Activated naive CD4-positive, alpha-beta T cell treated with anti-CD3 and anti-CD28 coated beads, Interleukin-2, amount 10 ng/mL, durations not matched to agents 7 days and 5 days (primary cell): ENCODE measurements at regions not wholly inside any gene's neighbourhood (a gene's known extent, or its start where the extent isn't known, plus 50 kb on each side); places are given as distances from the start of the nearest gene placed in this dataset.

Experiments
- CTCF ChIA-PET: fragments of 350-600 bp; sonication (Branson Sonifier 250); formaldehyde crosslinking; loops from one replicate; lab custom pipeline; 2021; ENCODE audit warnings: antibody characterized with exemption; lab: Charles Lee
- DNase-seq: peaks from one replicate; pipeline ENCODE4 v3.0.0-alpha.2; 2020
- H3K27ac Mint-ChIP-seq: one replicate; pipeline ENCODE4 v1.8.0; 2021; ENCODE audit warnings: mild to moderate bottlenecking, moderate library complexity, mixed read lengths
- H3K27me3 Mint-ChIP-seq: one replicate; pipeline ENCODE4 v1.8.0; 2021; ENCODE audit warnings: mild to moderate bottlenecking, mixed read lengths
- H3K36me3 Mint-ChIP-seq: one replicate; pipeline ENCODE4 v1.8.0; 2021; ENCODE audit warnings: mixed read lengths
- H3K4me1 Mint-ChIP-seq: one replicate; pipeline ENCODE4 v1.8.0; 2021; ENCODE audit warnings: mixed read lengths
- H3K4me3 Mint-ChIP-seq: one replicate; pipeline ENCODE4 v1.8.0; 2021; ENCODE audit warnings: mild to moderate bottlenecking, moderate library complexity, mixed read lengths
- H3K9me3 Mint-ChIP-seq: one replicate; pipeline ENCODE4 v1.8.0; 2021; ENCODE audit warnings: mixed read lengths

DNA sequence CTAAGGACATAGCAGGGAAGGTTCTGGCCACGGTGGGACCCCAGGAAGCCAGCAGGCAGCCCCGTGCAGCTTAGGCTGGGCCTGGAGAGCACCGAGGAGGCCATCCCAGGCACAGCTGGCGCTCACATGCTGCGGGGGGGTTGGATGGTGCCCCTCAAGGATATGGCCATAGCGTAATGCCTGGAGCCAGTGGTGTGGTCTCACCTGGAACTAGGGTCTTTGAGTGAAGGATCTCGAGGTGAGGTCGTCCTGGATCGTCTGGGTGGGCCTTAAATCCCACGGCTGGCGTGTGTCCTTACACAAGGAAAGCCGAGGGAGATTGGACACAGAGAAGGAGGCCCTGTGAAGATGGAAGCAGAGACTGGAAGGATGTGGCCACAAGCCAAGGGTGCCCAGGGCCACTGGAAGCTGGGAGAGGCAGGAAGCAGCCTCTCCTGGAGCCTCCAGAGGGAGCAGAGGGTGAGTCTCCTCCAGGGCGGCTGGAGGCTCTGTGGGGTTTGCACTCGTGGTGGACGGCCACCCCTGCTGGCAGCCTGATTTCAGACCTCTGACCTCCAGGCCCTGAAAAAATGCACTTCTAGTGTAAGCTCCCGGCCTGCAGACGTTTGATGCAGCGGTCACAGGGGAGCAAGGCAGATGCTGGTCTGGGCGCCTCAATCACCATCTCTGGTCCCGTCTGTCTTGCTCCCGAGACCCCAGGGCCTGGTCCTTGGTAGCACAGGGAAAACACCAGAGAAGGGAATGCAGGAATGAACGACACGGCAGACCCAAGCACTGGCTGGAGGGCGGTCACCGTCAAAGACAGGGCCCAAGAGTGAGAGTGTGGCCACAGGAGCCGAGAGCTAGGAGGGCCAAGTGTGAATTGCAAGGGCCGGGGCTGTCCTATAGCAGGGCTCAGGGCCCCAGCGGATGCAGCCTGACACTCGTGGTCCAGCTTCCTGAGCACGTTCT lies 218.6 kb downstream of the KIF26A start:
- Mint-ChIP-seq H3K27ac (no peak overlapping the region), H3K4me1 (no peaks in the 10 kb centered on the region), H3K27me3 (peaks cover 14% of the 10 kb centered on the region), H3K36me3 (no peaks in the 10 kb centered on the region), H3K4me3 (no peak overlapping the region), H3K9me3 (no peaks in the 10 kb centered on the region)
- DNase-seq: peak; percentile 14
- CTCF ChIA-PET: no interaction called here

- Mint-ChIP-seq H3K27me3 (peaks cover 14% of the 10 kb centered on the region), H3K4me1 (no peaks in the 10 kb centered on the region), H3K27ac (no peak overlapping the region), H3K9me3 (no peaks in the 10 kb centered on the region), H3K36me3 (no peaks in the 10 kb centered on the region), H3K4me3 (no peak overlapping the region)
- CTCF ChIA-PET: no interaction called here
- DNase-seq: peak; percentile 15
Observed at GRCh38 chr14:104357689-104358527, 219.5 kb downstream of the KIF26A start.

DNA sequence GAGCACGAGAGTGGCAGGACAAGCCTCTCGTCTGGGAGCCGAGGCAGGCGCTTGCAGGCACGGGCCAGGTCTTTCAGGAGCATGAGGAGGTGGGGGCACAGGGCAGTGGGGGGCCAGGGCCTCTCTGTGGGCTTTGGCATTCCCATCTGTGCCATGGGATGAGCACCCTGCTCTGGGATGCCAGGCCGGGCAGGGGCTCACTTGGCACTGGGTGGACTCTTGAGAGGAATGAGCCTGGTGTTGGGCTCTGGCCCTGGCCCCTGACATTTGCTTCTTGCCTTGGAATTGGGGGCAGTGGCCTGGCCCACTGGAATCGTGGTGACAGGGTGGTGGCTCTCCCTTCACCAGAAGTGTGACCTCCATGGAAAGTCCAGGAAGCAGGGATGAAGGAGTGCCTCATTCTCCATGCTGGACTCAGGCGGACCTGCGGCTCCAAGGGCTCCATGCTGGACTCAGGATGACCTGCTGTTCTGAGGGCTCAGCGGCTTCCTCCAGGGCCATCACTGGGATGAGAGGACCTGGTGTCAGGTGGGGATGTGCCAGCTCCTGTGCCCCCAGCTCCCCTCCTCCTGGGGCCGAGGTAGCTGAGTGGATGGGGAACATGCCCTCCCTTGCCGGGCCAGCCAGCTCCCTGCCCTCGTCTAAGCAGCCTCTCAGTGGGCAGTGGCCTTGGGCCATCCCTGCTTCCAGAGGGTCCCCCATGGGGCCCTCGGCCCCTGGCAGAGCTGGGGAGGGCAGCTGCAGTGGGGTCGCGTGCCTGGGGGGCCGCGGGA lies 220.3 kb downstream of the KIF26A start:
- H3K4me3 Mint-ChIP-seq: no peak overlapping the region
- H3K27me3 Mint-ChIP-seq: peaks cover 13% of the 10 kb centered on the region
- H3K27ac Mint-ChIP-seq: no peak overlapping the region
- no peaks in the 10 kb centered on the region for H3K36me3 Mint-ChIP-seq
- H3K4me1 Mint-ChIP-seq: no peaks in the 10 kb centered on the region
- no peaks in the 10 kb centered on the region for H3K9me3 Mint-ChIP-seq
- DNase-seq: peak; percentile 20
- CTCF ChIA-PET: no interaction called here

DNA sequence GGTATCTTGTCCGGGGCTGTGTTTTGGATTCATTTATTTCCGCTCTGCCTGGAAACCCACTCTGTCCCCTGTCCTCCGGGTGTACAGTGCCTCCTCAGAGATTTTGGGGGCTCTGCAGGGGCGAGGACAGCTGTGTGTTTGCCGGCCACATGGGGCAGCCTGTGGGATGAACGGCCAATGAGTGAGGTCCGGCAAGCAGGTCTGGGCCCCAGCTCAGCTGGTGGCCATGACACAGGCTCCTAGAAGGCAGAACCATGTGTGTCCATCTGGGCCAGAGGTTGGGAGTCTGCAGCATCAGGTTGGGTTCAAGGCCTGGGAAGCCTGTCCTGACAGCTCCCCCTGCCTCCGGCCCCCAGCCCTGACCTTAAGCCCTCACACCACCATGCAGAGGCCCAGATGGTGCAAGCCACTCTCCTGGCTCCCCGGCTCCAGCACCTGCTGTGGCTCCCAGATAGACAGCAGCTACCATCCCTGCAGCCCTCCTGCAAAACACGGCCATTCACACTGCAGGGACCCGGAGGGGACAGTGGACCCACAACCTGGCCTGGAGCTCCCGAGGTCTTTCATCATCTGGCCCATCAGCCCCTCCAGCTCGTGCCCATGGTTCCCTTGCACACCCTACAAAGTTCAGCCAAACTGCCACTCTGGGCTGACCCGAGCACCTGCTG lies 220.1 kb upstream of the C14orf180 start:
- Mint-ChIP-seq H3K4me1 (no peaks in the 10 kb centered on the region), H3K27ac (no peak overlapping the region), H3K4me3 (no peak overlapping the region), H3K27me3 (peaks cover 10% of the 10 kb centered on the region), H3K9me3 (no peaks in the 10 kb centered on the region), H3K36me3 (no peaks in the 10 kb centered on the region)
- CTCF ChIA-PET: interaction anchor here (0.8 kb wide), 1 partner anchor 21 kb away, joined by 3 read pairs; no protein-coding TSS in a partner anchor
- peak; percentile 15 for DNase-seq

- no peaks in the 10 kb centered on the region for H3K36me3 Mint-ChIP-seq
- no peak overlapping the region for H3K27ac Mint-ChIP-seq
- no peak overlapping the region for H3K4me3 Mint-ChIP-seq
- CTCF ChIA-PET: interaction anchor here (0.8 kb wide), 1 partner anchor 20 kb away, joined by 3 read pairs; no protein-coding TSS in a partner anchor
- H3K4me1 Mint-ChIP-seq: no peaks in the 10 kb centered on the region
- peak; percentile 8 for DNase-seq
- no peaks in the 10 kb centered on the region for H3K9me3 Mint-ChIP-seq
- H3K27me3 Mint-ChIP-seq: peaks cover 10% of the 10 kb centered on the region
Observed at GRCh38 chr14:104359969-104360442, 219.6 kb upstream of the C14orf180 start.

DNA sequence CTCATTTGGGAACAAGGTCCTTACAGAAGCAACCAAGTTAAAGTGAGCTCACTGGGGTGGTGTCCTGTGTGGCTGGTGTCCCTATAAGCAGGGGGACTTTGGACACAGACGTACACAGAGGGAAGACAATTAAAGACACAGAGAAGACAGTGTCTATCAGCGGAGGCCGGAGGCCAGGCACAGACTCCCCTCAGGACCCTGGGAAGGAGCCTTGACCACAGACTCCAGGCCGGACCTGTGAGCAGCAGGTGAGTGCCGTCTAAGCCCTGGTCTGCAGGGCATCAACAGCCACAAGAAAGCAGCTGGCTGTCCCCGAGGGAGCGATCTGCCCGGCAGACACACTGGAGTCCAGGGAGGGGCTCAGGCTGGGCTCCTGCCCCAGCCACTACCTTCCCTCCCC lies 219.1 kb upstream of the C14orf180 start:
- no peaks in the 10 kb centered on the region for H3K4me1 Mint-ChIP-seq
- CTCF ChIA-PET: interaction anchor here (0.8 kb wide), 1 partner anchor 20 kb away, joined by 3 read pairs; no protein-coding TSS in a partner anchor

GRCh38 chr14:104361101-104361591 lies 218.4 kb upstream of the C14orf180 start:
- no peaks in the 10 kb centered on the region for H3K4me1 Mint-ChIP-seq
- H3K27ac Mint-ChIP-seq: no peak overlapping the region
- no peak overlapping the region for H3K4me3 Mint-ChIP-seq
- peaks cover 10% of the 10 kb centered on the region for H3K27me3 Mint-ChIP-seq
- CTCF ChIA-PET: no interaction called here
- DNase-seq: peak; percentile 18
- H3K36me3 Mint-ChIP-seq: no peaks in the 10 kb centered on the region
- H3K9me3 Mint-ChIP-seq: no peaks in the 10 kb centered on the region

More for the DNA sequence above, 219.1 kb upstream of the C14orf180 start:
- Mint-ChIP-seq H3K27me3 (peaks cover 10% of the 10 kb centered on the region), H3K9me3 (no peaks in the 10 kb centered on the region), H3K27ac (no peak overlapping the region), H3K4me3 (no peak overlapping the region), H3K36me3 (no peaks in the 10 kb centered on the region)
- DNase-seq: peak; percentile 1

DNA sequence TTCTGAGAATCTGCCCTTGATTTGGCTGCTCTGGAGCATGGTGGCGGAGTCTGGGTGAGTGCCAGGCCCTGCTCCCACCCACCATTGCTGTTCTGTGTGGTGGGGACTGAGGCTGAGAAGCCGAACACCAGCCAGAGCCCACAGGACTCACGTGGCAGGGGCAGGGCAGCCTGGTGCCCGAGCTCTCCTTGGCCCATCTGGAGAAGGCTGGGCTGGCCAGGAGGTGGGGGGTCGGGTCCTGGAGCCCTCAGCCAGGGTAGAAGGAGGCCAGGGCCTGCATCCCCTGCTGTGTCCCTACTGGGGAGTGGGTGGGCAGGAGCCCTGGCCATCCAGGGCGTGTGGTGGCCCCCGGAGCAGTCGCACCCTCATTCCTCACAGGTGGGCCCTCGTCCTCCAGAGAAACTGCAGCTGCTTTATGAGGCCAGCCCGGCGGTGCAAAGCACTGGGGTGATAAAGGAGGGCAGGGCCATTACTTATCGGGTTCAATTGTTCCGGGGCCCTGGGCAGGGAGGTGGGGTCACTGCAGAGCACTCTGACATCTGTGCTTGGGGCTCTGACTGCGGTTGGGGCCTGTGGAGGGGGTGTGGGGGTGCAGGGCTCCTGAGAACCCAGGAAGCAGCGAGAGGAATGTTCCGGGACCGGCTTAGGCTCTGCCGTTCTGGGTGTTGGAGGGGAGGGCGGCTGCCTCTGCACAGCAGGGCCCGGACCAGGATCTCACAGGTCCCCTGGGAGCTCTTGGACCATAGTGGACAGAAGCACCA lies 217.5 kb upstream of the C14orf180 start:
- Mint-ChIP-seq H3K4me3 (no peak overlapping the region), H3K9me3 (peaks cover 3% of the 10 kb centered on the region)
- peak; percentile 6 for DNase-seq

DNA sequence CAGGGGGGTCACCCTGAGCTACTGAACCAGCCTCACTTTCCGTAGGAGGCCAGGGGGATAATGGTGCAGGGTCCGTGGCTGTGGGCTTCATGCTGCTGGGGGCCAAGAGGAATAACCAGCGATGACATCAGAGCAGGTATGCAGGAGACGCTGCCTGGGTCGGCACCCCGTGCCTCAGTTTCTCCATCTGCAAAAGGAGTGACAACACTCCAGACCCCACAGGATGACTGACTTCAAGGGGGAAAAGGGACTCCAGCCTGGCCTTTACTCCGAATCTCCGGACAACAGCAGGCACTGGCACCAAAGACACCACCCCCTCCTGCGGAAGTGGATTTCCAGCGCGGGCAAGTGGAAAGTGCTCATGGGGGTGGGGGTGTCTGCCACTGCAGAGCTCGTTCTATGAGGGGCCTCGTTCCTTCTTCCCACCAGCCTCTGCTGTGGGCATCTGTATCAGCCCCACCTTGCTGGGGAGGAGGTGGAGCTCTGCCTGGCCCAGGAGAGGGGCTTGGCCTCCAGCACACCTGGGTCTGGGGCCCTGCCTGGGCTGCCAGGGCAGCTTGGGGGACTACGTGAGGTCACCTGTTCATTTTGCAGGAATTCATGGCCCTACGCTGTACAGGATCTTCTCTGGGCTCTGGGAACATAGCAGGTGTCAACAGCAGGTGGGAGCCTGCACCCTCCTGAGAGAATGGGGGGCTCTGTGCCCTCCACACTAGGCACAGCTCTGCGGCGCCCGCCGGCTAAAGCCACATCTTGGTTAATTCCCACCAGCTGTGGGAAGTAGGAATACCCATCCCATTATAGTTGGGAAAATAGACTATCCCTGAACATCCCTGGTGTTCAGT lies 216.6 kb upstream of the C14orf180 start:
- H3K9me3 Mint-ChIP-seq: peaks cover 3% of the 10 kb centered on the region
- H3K36me3 Mint-ChIP-seq: no peaks in the 10 kb centered on the region
- no peaks in the 10 kb centered on the region for H3K4me1 Mint-ChIP-seq
- no peak overlapping the region for H3K27ac Mint-ChIP-seq
- CTCF ChIA-PET: no interaction called here
- H3K27me3 Mint-ChIP-seq: peaks cover 10% of the 10 kb centered on the region
- no peak overlapping the region for H3K4me3 Mint-ChIP-seq
- DNase-seq: peak; percentile 14

More for the DNA sequence above, 217.5 kb upstream of the C14orf180 start:
- no peak overlapping the region for H3K27ac Mint-ChIP-seq
- H3K27me3 Mint-ChIP-seq: peaks cover 10% of the 10 kb centered on the region
- no peaks in the 10 kb centered on the region for H3K4me1 Mint-ChIP-seq
- CTCF ChIA-PET: no interaction called here
- H3K36me3 Mint-ChIP-seq: no peaks in the 10 kb centered on the region

- H3K9me3 Mint-ChIP-seq: peaks cover 3% of the 10 kb centered on the region
- DNase-seq: no peak
- peaks cover 10% of the 10 kb centered on the region for H3K27me3 Mint-ChIP-seq
- H3K27ac Mint-ChIP-seq: no peak overlapping the region
- H3K36me3 Mint-ChIP-seq: no peaks in the 10 kb centered on the region
- CTCF ChIA-PET: no interaction called here
- H3K4me3 Mint-ChIP-seq: no peak overlapping the region
- H3K4me1 Mint-ChIP-seq: no peaks in the 10 kb centered on the region
Observed at GRCh38 chr14:104363891-104364760, 215.4 kb upstream of the C14orf180 start.

DNA sequence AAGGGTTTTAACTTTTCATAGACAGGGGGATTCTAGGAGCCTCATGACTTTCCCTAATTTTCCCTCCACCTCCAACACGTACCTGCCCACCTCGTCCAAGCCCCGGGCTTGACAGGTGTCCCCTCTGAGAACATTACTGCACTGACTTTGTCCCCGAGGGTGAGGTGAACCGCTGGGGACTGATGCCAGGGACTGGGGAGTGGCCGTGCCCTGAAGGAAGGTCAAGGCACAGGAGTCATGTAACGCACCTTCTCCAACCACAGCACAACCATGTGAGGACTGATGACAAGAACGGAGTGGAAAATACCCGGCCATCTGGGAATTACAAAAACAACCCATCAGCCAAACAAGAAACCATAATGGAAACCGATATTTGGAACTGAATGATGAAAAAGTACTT lies 214.7 kb upstream of the C14orf180 start:
- H3K36me3 Mint-ChIP-seq: no peaks in the 10 kb centered on the region
- DNase-seq: no peak
- no peak overlapping the region for H3K4me3 Mint-ChIP-seq
- H3K9me3 Mint-ChIP-seq: peaks cover 3% of the 10 kb centered on the region
- no peaks in the 10 kb centered on the region for H3K4me1 Mint-ChIP-seq
- H3K27ac Mint-ChIP-seq: no peak overlapping the region
- peaks cover 10% of the 10 kb centered on the region for H3K27me3 Mint-ChIP-seq
- CTCF ChIA-PET: no interaction called here
